ENCODE measurements at regions not wholly inside any gene's neighbourhood (a gene's known extent, or its start where the extent isn't known, plus 50 kb on each side); places are given as distances from the start of the nearest gene placed in this dataset.

GRCh38 chr5:93331241-93331640 lies 249.8 kb downstream of the NR2F1-AS1 start:
- no peaks in the 10 kb centered on the region for H3K4me1 ChIP-seq (ENCODE audit: insufficient read depth, low read length, poor library complexity, severe bottlenecking)
- ChIA-PET CTCF (ENCODE audit: unreplicated experiment) (no interaction called here), POLR2A (no interaction called here)
- H3K4me2 ChIP-seq (ENCODE audit: low read length), result no peak overlapping the region
- no TSS peak for BruUV-seq (replicated peaks)
- no peak for DNase-seq (ENCODE audit: low spot score)
- H3K36me3 ChIP-seq (ENCODE audit: insufficient read depth, low read length), result no peaks in the 10 kb centered on the region
- H3K79me2 ChIP-seq (ENCODE audit: insufficient read depth, low read depth, low read length), result no peaks in the 10 kb centered on the region
- H3K4me3 ChIP-seq (ENCODE audit: low read depth, low read length, poor library complexity, severe bottlenecking), result no peak overlapping the region
- no peaks in the 10 kb centered on the region for H3K9me2 ChIP-seq (ENCODE audit: insufficient read depth, low read length)
- no peaks in the 10 kb centered on the region for H3K9me3 ChIP-seq (ENCODE audit: low read length)
- H3K27ac ChIP-seq (ENCODE audit: low read depth, low read length, poor library complexity, severe bottlenecking), result no peak overlapping the region
- TF ChIP-seq CTCF (conservative IDR thresholded peaks at IDR 0.05; ENCODE audit: low read length) (no peak), EZH2phosphoT487 (IDR thresholded peaks at IDR 0.05; ENCODE audit: borderline replicate concordance, low read depth, low read length) (no peak)
- H2AFZ ChIP-seq (ENCODE audit: low read length), result no peak overlapping the region
- intact Hi-C loops (cut with micrococcal nuclease; ENCODE audit: unreplicated experiment), result no loop called here
- H4K20me1 ChIP-seq (ENCODE audit: insufficient read depth, low read length), result no peaks in the 10 kb centered on the region

- no peaks in the 10 kb centered on the region for H3K36me3 ChIP-seq (ENCODE audit: insufficient read depth, low read length)
- H3K9me3 ChIP-seq (ENCODE audit: low read length), result no peaks in the 10 kb centered on the region
- no peak overlapping the region for H3K4me2 ChIP-seq (ENCODE audit: low read length)
- intact Hi-C loops (cut with micrococcal nuclease; ENCODE audit: unreplicated experiment), result no loop called here
- POLR2A ChIA-PET, result interaction anchor here (0.6 kb wide), 1 partner anchor 829 kb away, joined by 5 read pairs; no protein-coding TSS in a partner anchor
- no peaks in the 10 kb centered on the region for H4K20me1 ChIP-seq (ENCODE audit: insufficient read depth, low read length)
- no peak overlapping the region for H3K4me3 ChIP-seq (ENCODE audit: low read depth, low read length, poor library complexity, severe bottlenecking)
- H3K27ac ChIP-seq (ENCODE audit: low read depth, low read length, poor library complexity, severe bottlenecking), result no peak overlapping the region
- DNase-seq (ENCODE audit: low spot score), result no peak
- H3K4me1 ChIP-seq (ENCODE audit: insufficient read depth, low read length, poor library complexity, severe bottlenecking), result no peaks in the 10 kb centered on the region
- BruUV-seq (replicated peaks), result no TSS peak
- no peak overlapping the region for H2AFZ ChIP-seq (ENCODE audit: low read length)
- H3K79me2 ChIP-seq (ENCODE audit: insufficient read depth, low read depth, low read length), result no peaks in the 10 kb centered on the region
- no peaks in the 10 kb centered on the region for H3K9me2 ChIP-seq (ENCODE audit: insufficient read depth, low read length)
- CTCF ChIA-PET (ENCODE audit: unreplicated experiment), result no interaction called here
- TF ChIP-seq EZH2phosphoT487 (IDR thresholded peaks at IDR 0.05; ENCODE audit: borderline replicate concordance, low read depth, low read length) (no peak), CTCF (conservative IDR thresholded peaks at IDR 0.05; ENCODE audit: low read length) (no peak)
These were observed 250.5 kb downstream of the NR2F1-AS1 start for GRCh38 chr5:93330506-93330905.

GRCh38 chr5:93329756-93330155 lies 251.3 kb downstream of the NR2F1-AS1 start:
- no peak for TF ChIP-seq CTCF (conservative IDR thresholded peaks at IDR 0.05; ENCODE audit: low read length)
- TF ChIP-seq EZH2phosphoT487 (IDR thresholded peaks at IDR 0.05; ENCODE audit: borderline replicate concordance, low read depth, low read length), result no peak
- Histone ChIP-seq H4K20me1 (ENCODE audit: insufficient read depth, low read length) (no peaks in the 10 kb centered on the region), H3K27ac (ENCODE audit: low read depth, low read length, poor library complexity, severe bottlenecking) (no peak overlapping the region), H3K4me3 (ENCODE audit: low read depth, low read length, poor library complexity, severe bottlenecking) (no peak overlapping the region), H2AFZ (ENCODE audit: low read length) (no peak overlapping the region), H3K4me2 (ENCODE audit: low read length) (no peak overlapping the region), H3K36me3 (ENCODE audit: insufficient read depth, low read length) (no peaks in the 10 kb centered on the region), H3K79me2 (ENCODE audit: insufficient read depth, low read depth, low read length) (no peaks in the 10 kb centered on the region), H3K4me1 (ENCODE audit: insufficient read depth, low read length, poor library complexity, severe bottlenecking) (no peaks in the 10 kb centered on the region), H3K9me3 (ENCODE audit: low read length) (no peaks in the 10 kb centered on the region), H3K9me2 (ENCODE audit: insufficient read depth, low read length) (no peaks in the 10 kb centered on the region)
- no peak for DNase-seq (ENCODE audit: low spot score)
- BruUV-seq (replicated peaks), result no TSS peak
- CTCF ChIA-PET (ENCODE audit: unreplicated experiment), result no interaction called here
- POLR2A ChIA-PET, result no interaction called here
- intact Hi-C loops (cut with micrococcal nuclease; ENCODE audit: unreplicated experiment), result no loop called here

Data from OCI-LY7 (cell line).